ENCODE measurements at regions not wholly inside any gene's neighbourhood (a gene's known extent, or its start where the extent isn't known, plus 50 kb on each side); places are given as distances from the start of the nearest gene placed in this dataset.

DNA sequence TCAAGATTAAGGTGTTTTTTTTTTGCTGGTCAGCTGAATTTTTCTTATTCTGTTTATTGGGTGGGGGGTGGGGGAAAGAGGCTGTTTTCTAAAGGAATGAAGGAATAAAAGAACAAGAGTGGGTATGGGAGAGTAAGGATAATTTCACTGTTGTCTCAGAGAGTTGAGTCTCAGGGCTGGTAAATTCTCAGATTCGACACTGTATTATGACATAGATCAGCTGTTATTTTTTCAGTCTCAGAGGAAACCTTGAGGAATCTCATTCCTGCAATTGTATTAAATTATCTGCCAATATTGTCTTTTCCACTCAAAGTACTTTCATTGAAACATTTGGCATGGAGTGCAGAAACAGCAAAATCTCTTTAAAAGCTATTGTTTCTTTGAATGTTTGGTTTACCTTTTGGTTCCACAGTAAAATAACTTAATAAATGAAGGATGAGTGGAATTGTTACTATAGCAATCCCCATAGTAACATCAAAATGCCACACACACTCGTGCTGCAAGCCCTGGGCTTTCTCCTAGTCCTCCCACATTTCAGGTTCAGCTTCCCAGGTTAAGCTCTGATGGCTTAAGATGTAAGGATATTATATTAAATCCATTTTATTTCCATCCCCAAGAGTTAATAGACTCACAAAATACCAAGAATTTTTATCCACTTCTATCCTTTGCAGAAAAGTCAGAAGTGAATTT, 478.7 kb upstream of the TCF4 start:
- intact Hi-C loops (cut with DNase I) = no loop called here
- no peaks in the 10 kb centered on the region for H3K9me3 ChIP-seq
- no peaks in the 10 kb centered on the region for H3K36me3 ChIP-seq
- no peak overlapping the region for H3K27ac ChIP-seq
- WGBS, 2 donors = 24 to 59% methylated on average over 2 of the region's 2 CpGs
- no peak for DNase-seq
- H3K4me1 ChIP-seq = peaks cover 0 to 22% (median 4%) of the 10 kb centered on the region in 3 donors
- H3K4me3 ChIP-seq = no peak overlapping the region
- no peaks in the 10 kb centered on the region for H3K27me3 ChIP-seq
- TF ChIP-seq POLR2A (IDR thresholded peaks at IDR 0.05) = no peak
- TF ChIP-seq, protein P1, sequence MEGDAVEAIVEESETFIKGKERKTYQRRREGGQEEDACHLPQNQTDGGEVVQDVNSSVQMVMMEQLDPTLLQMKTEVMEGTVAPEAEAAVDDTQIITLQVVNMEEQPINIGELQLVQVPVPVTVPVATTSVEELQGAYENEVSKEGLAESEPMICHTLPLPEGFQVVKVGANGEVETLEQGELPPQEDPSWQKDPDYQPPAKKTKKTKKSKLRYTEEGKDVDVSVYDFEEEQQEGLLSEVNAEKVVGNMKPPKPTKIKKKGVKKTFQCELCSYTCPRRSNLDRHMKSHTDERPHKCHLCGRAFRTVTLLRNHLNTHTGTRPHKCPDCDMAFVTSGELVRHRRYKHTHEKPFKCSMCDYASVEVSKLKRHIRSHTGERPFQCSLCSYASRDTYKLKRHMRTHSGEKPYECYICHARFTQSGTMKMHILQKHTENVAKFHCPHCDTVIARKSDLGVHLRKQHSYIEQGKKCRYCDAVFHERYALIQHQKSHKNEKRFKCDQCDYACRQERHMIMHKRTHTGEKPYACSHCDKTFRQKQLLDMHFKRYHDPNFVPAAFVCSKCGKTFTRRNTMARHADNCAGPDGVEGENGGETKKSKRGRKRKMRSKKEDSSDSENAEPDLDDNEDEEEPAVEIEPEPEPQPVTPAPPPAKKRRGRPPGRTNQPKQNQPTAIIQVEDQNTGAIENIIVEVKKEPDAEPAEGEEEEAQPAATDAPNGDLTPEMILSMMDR (IDR thresholded peaks at IDR 0.05) = no peak

DNA sequence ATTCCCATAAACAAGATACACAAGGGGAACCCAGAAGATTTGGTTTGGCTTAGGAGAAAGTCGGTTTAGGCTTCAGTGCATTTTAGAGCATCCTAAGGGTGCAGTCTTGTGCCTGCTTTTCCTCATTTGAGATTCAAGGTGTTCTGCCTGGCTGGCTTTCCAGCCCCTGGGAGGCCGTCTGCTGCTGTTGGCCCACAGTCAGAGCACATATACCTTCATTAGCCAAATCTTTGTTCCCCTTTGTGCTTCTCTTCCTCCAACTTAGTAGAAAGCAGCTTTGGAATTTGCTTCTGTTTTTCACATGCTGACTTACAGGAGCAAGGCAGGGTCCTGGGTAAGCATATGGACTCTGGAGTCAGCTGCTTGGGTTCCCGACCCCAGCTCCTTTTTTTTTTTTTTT, 477.1 kb upstream of the TCF4 start:
- intact Hi-C loops (cut with DNase I) = no loop called here
- TF ChIP-seq, protein P1 (IDR thresholded peaks at IDR 0.05) = no peak
- no peak for TF ChIP-seq POLR2A (IDR thresholded peaks at IDR 0.05)
- Histone ChIP-seq H3K27ac (no peak overlapping the region), H3K9me3 (no peaks in the 10 kb centered on the region), H3K36me3 (no peaks in the 10 kb centered on the region), H3K27me3 (no peaks in the 10 kb centered on the region), H3K4me3 (no peak overlapping the region), H3K4me1 (peaks cover 0 to 22% (median 4%) of the 10 kb centered on the region in 3 donors)
- no peak for DNase-seq
- 75 to 84% methylated on average over 2 to 3 of the region's 3 CpGs for WGBS, 2 donors

DNA sequence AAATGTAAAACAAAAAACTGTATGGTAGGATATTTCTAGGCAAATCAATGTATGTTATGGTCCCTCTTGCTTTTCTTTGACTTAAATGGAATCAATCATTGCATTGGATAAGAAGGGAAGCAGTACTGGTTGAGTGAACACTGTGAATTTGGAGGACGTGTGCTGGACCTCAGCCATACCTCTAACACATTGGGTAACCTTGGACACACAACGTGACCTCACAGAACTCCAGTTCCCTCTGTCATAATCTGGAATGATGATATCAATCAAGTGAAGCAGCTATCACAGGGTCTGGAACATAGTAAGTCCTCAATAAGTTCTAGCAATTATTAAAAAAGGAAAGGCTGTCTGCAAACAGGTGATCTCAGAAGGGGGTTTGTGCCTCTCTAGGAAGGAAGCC, 474.9 kb upstream of the TCF4 start:
- Histone ChIP-seq H3K36me3 (no peaks in the 10 kb centered on the region), H3K27me3 (no peaks in the 10 kb centered on the region), H3K4me1 (peaks cover 0 to 10% (median under 1%) of the 10 kb centered on the region in 3 donors), H3K4me3 (no peak overlapping the region), H3K9me3 (no peaks in the 10 kb centered on the region), H3K27ac (no peak overlapping the region)
- 71 to 90% methylated on average over 2 of the region's 2 CpGs for WGBS, 2 donors
- no peak for DNase-seq
- no peak for TF ChIP-seq POLR2A (IDR thresholded peaks at IDR 0.05)
- TF ChIP-seq, protein P1 (IDR thresholded peaks at IDR 0.05) = no peak
- intact Hi-C loops (cut with DNase I) = no loop called here

DNA sequence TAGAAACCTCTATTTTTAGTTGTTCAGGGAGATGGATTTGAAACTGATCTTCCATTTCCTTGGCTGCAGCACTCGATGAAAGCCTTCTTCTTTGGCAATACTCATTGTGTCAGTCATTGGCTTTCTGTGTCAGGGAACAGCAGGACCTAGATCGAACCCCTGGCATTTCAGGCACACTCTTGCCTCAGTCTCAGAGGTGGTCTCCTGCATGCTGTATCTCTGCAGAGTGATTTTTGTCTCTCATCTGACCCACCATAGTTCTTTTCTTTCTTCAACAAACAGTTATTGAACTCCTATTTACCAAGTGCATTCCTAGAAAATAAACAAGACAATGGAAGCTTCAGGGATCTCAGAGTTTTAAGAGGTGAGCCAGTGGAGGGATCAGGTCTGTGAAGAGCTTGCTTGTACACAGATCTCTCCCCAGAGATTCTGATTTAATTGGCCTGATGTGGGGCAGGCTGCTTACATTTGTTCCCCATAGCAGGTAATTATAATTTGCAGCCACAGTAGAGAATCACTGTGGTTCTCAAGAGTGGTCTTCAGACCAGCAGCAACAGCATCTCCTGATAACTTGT, 473.1 kb upstream of the TCF4 start:
- H3K4me3 ChIP-seq = no peak overlapping the region
- no peak overlapping the region for H3K27ac ChIP-seq
- H3K9me3 ChIP-seq = no peaks in the 10 kb centered on the region
- H3K27me3 ChIP-seq = no peaks in the 10 kb centered on the region
- WGBS, 2 donors = 67 to 80% methylated on average over 2 of the region's 2 CpGs
- no peaks in the 10 kb centered on the region for H3K4me1 ChIP-seq
- intact Hi-C loops (cut with DNase I) = no loop called here
- H3K36me3 ChIP-seq = no peaks in the 10 kb centered on the region
- no peak for DNase-seq
- TF ChIP-seq, protein P1 (IDR thresholded peaks at IDR 0.05) = no peak
- no peak for TF ChIP-seq POLR2A (IDR thresholded peaks at IDR 0.05)

DNA sequence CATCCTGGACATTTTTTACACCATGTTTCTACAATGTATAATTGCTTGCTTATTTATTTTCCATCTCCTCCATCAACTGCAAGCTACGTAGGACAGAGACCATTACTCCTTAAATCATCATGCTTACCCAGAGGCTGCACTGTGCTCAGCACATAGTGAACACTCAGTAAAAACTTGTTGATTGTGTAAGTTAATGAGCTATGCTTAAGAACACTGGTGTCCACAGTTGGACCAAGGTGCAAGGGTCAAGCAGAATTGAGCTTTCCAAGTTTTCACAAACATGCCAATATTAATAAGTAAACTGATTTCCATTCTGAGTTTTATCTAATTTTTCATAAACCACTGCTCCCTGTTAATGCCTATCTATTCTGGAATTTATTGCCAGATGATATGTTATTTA, 464.2 kb upstream of the TCF4 start:
- TF ChIP-seq, protein P1 (IDR thresholded peaks at IDR 0.05) = no peak
- no peak for TF ChIP-seq POLR2A (IDR thresholded peaks at IDR 0.05)

More for the DNA sequence above, 464.2 kb upstream of the TCF4 start:
- Histone ChIP-seq H3K36me3 (no peaks in the 10 kb centered on the region), H3K9me3 (peaks cover 0 to 14% (median 10%) of the 10 kb centered on the region in 3 donors), H3K27ac (no peak overlapping the region), H3K4me1 (no peaks in the 10 kb centered on the region), H3K4me3 (no peak overlapping the region), H3K27me3 (no peaks in the 10 kb centered on the region)
- intact Hi-C loops (cut with DNase I) = no loop called here
- WGBS, 2 donors = 100% methylated on average over 1 of the region's 1 CpG
- no peak for DNase-seq
